ENCODE measurements at regions not wholly inside any gene's neighbourhood (a gene's known extent, or its start where the extent isn't known, plus 50 kb on each side); places are given as distances from the start of the nearest gene placed in this dataset.

GRCh38 chr6:42512579-42512978 is 51.2 kb upstream of the UBR2 start:
- DNase-seq (ENCODE audit: low spot score), result no peak

GRCh38 chr6:42511803-42512422 is 51.9 kb upstream of the UBR2 start:
- no peak for DNase-seq (ENCODE audit: low spot score)

- no peak for DNase-seq (ENCODE audit: low spot score)
These were observed 53.0 kb upstream of the UBR2 start for GRCh38 chr6:42510795-42511194.

- DNase-seq (ENCODE audit: low spot score), result no peak
These were observed 54.1 kb upstream of the UBR2 start for GRCh38 chr6:42509765-42510164.

GRCh38 chr6:42509256-42509655 is 54.6 kb upstream of the UBR2 start:
- DNase-seq (ENCODE audit: low spot score), result no peak

- no peak for DNase-seq (ENCODE audit: low spot score)
These were observed 55.9 kb upstream of the UBR2 start for GRCh38 chr6:42507901-42508300.

GRCh38 chr6:42507195-42507594 is 55.5 kb upstream of the TRERF1 start:
- no peak for DNase-seq (ENCODE audit: low spot score)

GRCh38 chr6:42506070-42506469 is 54.3 kb upstream of the TRERF1 start:
- DNase-seq (ENCODE audit: low spot score), result no peak

GRCh38 chr6:42505385-42505718 is 53.6 kb upstream of the TRERF1 start:
- peak; percentile 27 for DNase-seq (ENCODE audit: low spot score)

GRCh38 chr6:42503894-42504293 is 52.2 kb upstream of the TRERF1 start:
- DNase-seq (ENCODE audit: low spot score), result no peak

GRCh38 chr6:42502990-42503389 is 51.3 kb upstream of the TRERF1 start:
- DNase-seq (ENCODE audit: low spot score), result no peak

GRCh38 chr6:42502127-42502526 is 50.4 kb upstream of the TRERF1 start:
- DNase-seq (ENCODE audit: low spot score), result no peak

All from hepatic stellate cell (primary cell).